Hippocampal formation (tissue), 2 donors: ENCODE measurements at regions not wholly inside any gene's neighbourhood (a gene's known extent, or its start where the extent isn't known, plus 50 kb on each side); places are given as distances from the start of the nearest gene placed in this dataset.

Experiments
- DNase-seq, 2 donors: peaks; one replicate each; lab custom pipeline; 2025; lab: John Stamatoyannopoulos, UW

DNA sequence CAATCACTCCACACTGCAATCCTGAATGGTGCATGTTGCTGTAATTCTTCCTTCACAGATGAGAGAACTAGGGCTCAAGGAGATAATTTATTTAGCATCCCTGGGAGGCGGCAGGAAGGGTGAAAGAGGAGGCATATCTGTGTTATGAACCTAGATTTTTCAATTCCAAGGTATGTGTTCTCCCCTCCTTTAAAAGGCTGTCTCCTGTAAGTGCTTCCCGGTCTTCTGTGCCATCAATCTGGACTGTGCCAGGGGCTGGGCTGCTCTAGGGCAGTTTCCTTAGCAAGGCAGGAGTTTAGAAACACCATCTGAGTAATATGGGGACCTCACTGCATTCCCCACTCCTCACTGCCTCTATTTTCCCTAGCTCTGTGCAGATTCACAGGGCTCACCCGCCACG, 185.0 kb downstream of the RFC3 start:
- no peak for DNase-seq

DNA sequence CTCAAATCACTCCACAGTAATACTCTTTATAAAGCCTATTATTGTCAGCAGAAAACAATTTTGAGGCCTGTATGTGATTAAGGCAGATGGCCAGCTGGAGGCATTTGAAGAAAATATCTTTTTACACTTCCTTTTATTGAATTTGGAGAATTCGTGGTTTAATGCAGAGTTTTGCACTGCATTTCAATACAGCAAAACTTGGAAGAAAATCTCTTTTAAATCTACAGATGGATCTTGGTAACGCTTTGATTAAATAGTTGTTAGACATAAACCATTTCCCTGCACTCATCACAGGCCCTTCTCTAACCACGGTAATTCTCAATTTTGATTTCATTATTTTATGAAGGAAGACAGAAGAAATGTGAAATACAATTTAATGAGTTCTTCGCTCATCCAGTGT, 185.7 kb downstream of the RFC3 start:
- DNase-seq = no peak

DNA sequence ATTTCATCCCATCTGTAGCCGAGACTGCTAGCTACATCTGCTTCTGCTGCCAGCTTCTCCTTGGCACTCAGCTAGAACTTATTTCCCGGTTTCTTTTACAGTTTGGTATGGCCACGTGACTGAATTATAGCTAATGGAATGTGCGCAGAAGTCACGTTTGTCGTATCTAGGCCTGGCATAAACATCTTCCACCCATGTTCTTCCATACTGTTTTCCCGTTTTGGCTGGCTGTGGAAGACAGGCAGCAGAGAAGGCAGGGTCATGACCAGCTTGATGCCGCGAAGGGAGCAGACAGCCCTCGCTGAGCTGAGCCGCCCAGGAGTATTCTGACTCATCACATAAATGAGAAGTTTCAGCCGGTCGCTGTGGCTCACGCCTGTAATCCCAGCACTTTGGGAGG, 186.7 kb downstream of the RFC3 start:
- no peak for DNase-seq

DNA sequence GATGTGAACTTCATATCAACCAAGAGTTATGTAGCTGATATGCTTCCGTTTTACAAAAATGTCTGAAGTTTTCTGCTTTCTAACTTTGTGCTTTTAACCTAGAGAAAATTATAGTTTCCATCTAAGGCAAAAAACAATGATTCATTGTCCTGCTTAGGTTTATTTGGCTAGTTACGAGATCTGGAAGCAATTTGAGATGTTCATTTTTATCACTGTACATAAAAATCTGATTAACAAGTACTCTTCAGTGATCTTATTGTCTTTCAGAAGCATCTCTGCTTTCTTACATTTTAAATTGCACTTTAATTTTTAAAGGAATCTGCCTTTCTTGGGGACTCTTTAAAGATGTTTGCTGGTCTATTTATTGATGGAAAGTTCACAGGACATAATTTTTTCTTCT, 188.1 kb downstream of the RFC3 start:
- no peak for DNase-seq

DNA sequence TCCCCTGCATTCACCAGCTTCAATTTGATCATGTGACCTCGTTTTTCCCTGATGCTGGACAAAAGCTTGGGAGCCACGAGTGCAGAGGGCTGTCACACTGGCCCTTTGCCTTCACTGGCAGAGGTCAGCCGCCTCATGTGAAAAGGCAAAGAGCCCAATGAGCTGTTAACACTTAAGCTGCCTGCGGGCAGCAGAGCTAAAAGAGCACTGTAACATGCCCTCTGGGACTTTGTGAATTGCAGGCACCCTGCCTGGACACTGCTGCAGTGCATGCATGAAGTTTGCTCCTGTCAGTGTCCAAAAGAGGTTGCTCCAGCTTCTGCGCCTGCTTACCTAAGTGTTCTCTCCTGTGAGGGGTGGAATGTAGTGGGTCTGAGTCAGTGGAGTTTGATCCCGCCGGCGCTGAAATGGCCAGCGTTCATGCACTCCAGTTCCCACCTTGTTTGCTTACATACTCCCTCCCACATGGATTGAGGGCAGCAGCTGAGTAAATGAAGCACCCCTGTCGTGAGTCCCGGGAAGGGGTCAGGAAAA, 193.7 kb downstream of the RFC3 start:
- no peak for DNase-seq

DNA sequence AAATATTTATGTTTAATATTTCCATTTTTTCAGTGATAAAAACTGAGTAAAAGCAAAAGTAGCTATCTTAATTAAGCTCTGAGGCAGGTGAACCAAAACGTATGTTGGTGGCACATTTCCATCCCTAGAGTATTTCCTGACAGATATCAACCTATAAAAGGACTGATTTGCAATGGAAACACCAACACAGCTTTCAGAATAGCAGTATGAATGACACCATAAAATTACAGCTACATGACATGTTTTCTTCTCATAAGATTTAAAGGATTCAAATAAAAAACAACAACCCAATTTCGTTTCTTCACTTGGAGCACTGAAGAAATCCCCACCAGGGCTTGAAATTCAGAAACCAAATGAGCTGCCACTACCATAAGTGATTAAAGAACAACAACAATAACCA, 194.4 kb downstream of the RFC3 start:
- no peak for DNase-seq

DNA sequence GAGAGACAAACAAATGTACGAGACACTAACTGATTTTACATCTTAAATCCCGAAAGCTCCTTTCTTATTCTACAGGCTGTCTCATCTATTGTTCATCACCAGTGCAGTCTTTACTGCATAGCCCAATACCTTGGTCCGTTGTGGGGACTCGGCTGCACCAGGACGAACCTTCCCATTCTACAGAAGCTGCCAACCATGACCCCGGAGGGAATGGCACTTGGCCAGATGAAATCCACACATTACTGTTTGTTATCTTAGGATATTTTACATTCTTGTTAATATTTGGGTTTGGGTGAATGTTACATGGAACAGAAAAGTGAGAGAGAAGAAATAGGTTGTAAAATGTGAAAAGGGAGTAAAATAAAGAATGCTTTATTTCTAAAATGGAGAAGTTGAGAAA, 195.1 kb downstream of the RFC3 start:
- no peak for DNase-seq

DNA sequence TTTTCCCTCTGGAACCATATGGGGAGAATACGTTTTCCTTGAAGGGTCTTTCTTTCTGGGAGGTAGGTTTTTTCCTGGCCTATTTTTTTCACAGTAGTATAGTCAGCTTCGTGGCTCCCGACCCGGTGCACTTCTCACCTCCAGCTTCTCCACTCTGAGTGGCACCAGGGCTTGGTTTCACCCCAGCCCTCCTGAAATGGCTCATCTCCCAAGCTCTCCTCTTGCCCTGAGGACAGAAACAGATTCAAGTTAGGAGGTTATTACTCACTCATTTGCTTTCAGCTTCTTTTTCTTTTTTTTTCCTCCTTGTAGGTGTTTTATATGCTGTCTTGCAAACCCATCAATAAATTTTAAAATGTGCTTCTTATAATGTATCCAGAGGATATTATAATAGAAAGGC, 199.3 kb downstream of the RFC3 start:
- no peak for DNase-seq

DNA sequence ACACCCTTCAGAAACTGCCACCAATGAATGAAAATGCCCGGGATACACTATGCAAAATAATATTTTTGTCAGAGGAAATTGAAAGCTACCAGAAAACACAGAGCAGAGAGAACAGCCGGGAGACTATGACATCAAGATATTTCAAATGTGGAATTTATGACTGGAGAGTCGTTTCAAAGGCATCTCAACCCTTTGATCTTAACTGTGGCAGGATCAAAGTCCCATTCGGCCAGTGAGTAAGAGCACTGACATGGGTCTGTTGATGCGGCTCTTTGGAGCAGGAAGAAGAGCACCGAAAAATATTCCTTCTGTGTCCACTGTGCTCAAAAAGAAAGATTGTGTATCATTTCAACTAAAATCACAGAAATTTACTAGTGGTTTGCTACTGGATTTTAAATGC, 201.9 kb downstream of the RFC3 start:
- DNase-seq = no peak

DNA sequence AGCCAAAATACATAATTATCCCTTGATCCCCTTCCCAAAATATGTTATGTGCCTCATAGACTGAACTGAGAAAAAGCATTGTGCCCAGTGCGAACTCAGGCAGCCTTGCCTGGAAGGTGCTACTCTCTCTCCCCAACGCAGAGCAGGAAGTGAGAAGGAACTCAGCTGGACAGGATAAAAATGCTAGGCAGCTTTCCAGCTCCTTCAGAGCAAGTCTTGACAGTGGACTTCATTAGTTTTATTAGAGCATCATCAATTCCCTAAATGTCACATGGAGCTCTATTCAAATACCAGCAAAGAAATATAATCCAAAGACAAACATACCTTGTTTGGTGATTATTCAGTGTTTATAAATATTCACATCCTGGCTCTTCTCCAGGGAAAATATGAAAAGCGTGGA, 202.4 kb downstream of the RFC3 start:
- no peak for DNase-seq

DNA sequence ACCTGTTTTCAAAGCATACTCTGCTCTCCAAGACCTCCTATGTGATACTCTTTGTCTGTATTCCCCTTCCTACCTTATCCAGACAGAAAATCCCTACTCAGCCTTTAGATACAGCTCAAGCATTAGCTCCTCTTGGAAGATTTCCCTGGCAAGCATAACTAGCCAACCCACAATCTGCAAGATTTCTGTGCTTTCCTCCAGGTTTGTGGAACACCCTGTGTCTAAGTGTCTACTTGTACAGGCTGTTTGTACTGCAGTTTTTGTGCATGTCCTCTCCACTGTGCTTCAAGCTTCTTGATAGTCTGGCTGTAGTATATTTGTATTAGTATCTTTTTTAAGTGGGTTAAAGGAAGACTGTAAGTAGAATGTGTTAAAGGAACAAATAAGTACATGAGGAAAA, 203.7 kb downstream of the RFC3 start:
- no peak for DNase-seq

DNA sequence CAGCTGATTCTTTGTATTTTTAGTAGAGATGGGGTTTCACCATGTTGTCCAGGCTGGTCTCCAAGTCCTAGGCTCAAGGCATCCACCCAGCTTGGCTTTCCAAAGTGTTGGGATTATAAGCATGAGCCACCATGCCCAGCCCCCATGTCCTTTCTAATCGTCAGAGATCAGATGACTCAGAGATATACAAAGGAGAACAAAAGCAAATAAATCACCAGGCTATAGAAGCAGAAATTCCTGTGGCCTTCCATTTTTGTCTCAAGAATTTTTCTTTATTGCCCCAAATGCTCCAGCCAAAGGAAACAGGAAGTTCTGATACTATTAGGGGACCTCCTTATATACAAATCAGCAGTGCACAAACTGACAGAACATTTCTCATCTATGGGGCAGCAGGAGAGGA, 207.8 kb downstream of the RFC3 start:
- DNase-seq = no peak

DNA sequence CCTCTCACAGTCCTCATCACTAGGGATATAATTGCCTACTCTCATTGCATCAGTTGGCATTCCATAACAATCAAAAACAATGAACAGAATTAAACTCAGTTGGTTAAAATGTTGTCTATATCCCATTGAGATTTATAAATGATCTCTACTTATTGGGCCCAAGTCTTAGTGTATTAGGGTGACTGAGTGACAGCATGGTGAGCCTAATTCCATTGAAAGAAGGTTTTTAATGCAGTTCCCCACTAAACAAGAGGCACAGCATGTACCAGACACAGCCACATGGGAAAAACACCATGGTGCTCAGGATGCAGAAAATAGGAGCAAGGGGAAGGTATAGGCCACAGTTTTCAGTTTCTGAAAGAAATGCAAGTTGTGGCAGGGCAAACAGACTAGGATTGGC, 208.4 kb downstream of the RFC3 start:
- no peak for DNase-seq

DNA sequence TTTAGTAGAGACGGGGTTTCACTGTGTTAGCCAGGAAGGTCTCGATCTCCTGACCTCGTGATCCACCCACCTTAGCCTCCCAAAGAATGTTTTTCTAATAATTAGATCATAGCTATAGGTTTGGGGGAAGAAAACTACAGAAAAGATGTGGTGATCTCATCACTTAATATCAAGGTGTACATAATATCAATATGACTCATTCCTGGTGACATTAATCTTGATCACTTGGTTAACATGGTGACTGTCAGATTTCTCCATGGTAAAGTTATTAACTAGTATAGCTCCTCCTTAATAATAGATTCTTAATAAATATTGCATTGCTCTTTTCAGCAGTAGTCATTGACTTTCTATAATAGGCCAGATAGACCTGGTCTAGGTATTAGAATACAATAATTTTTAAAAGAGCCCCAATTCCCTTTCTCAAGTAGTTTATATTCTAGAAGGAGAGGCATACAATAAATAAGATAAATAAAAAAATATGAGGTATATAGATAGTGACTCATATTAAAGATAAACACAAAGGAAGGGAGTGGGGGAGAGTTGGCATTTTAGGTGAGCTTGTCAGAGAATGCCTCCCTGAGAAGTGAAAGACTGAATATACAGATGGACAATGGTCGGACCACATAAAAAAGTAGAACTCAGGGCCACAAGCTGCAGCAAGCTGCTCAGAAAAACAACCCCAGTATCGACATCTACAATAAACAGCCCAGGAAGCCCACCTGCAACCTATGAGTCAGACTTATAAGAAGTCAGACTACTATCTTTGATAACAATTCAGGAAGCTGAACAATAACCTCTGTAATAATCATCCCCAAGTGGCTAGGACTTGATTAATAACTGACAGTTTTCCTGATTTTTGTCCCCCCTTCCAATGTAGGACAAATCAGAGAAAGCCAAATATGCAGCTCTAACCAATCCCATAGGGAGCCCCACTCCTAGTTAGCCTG, 210.8 kb downstream of the RFC3 start:
- DNase-seq = no peak

DNA sequence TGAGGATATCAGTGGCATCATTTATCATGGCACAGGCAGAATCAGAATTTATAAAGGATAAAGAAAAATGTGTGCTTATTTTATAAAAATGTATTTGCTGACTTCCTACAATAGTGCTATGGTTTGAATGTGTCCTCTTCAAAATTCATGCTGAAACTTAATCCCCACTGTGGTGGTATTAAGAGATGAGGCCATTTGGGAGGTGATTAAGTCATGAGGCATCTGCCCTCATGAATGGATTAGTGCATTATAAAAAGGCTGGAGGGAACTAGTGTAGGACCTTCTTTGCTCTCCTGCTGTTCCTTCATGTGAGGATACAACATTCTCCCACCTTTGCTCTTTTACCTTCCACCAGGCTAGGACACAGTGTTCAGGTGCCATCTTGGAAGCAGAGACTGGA, 212.8 kb downstream of the RFC3 start:
- no peak for DNase-seq

DNA sequence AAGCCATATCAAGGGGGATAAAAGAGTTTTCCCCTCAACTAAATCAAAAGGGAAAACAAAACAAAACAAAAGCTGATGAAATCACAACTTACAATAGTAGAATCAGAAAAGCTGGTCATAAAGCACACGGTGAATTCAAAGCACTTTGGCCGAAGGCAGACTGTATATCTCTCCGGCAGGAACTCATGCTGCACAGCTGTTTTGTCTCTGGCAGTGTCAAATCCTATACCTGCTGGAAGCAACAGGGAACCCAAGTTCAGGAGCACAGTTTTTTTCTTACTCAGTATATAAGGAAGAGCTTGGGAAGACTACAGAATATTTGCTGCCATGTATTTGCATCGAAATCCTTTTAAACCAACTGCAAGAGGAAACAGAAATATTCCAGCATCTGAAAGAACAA, 213.7 kb downstream of the RFC3 start:
- no peak for DNase-seq

DNA sequence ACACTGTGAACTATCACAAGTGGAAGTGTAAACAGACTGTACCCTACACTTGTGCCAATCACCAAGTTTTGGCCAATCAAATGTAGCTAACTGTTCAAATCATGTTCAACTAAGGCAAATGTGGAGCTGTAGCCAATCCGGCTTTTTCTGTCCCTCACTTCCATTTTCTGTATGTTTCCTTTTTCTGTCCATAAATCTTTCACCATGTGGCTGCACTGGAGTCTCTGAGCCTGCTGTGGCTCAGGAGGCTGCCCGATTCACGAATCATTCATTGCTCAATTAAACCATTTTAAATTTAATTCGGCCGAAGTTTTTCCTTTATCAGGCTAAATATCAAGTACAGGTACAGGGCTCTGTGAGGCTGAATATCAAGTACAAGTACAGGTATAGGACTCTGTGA, 216.5 kb downstream of the RFC3 start:
- no peak for DNase-seq

DNA sequence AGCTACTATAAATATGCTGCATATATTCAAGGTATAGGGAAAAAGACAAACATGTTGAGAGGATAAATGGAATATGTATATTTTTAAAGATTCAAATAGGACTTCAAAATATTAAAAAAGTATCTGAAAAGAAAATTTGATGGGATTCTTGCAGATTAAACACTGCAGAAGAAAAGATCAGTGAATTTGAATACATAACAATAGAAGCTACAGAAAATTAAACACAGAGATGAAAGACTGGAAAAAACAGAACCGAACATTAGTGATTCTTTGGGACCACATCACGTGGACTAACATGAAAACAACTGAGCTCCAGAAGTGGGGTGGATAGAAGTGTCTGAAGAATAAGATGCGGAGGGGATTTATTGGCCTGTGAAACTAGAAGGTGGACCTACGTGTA, 217.2 kb downstream of the RFC3 start:
- DNase-seq = no peak

DNA sequence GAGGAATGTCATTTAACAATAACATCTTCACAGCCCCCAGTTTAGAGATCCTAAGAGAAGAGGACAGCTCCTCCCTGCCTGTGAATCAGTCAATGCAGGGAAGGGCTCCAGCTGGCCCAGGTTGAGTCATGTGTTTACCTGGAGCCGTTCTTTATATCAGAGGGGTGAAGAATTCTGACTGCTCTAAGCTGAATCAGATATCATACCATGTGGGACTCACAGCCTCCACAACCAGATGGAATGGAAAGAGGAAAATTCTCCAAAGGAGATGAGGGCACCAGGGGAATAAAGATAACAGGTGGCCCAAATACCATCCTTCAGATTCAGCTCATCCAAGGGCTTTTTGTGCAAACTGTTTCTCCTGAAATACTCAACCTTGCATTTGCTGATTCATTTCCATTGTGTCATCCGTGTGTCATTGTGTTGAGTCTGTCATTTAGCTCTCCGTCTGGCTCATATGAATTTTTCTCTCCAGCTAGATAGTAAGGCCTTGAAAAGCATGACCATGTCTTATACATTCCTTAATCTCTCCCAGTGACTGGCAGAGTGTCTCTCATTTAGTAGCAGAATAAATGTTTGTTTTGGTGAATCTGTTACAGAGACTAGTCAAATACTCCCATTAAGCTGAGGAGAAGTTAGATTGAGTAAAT, 217.9 kb downstream of the RFC3 start:
- no peak for DNase-seq

DNA sequence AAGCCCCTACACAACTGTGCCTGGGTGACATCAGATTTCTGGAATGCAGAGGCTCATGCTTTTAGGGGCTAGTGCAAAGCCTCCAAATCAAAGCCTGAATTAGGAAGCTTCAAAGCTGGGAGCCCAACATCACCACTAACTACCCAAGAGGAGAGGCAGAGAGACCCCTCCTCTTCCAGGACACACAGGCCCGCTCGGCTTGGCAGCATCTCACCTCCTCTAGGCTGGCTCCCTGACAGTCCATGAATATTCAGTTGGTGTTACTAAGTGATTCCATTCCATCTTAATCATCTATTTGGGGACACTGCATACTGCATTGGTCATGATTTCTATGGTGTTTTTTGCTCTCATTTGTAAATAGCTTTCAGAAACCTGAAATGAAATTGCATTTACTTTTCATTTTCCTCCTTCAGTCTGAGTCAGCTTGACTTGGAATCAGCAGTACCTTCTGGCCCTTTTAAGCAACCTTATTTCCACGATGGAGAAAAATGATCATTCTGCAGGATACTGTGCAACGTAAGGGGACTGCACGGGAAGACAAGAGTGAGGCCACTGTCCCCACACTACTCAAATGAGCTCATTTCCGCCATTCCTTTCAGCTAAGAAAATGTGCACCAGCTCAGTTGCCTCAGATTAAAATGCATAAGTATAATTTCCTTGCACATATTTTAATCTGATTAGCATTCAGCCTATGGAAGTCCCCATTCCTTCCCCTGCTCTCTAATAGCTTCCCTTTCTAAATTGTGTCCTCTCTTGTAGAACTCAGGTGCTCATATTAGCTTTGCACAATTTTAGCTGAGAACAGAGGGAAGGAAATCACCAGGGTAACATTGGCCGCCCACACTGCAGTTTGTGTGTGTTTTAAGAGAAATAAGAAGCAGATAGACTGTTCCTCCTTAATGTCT, 219.9 kb downstream of the RFC3 start:
- DNase-seq = peak in 1 of 2 donors; percentile 15

DNA sequence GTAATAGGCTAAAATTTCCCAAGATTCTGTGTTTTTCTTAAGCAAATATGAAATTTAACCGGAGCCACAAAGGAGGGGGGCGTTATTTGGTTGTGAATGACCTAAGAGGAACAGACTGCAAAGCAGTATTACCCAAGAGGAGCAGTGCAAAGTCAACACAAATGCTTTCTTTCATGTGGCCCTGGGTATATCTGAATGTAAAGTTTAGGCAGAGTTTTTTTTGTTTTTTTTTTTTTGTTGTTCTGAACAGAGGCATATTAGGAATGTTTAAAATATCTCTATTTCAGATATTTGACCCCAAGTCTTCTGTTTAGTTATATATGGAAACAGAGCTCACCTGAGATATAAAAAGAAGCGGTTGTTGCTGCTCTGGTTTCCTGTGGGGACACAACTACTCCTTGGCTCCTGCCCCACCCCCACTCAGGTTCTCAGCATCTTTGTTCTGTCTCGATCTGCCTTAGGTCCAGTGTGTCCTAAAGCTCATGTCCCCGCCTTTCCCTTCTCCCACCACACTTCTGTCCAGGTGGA, 220.7 kb downstream of the RFC3 start:
- no peak for DNase-seq

DNA sequence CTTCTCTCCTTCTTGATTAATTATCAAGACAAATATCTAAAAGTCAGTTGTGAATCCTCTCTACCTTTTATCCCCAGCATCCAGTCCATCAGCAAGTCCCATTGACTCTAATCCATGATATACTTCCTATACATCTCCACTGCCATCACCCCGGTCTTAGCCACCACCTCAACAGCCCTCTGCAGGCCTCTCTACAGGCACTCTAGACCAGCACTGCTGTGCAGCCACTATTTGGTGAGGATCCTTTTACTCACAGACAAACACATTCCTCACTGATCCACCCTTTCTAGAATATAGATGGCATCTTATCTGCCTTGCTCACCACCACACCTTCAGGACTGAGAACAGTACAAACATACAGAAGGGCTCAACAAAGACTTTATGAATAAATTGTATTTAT, 221.7 kb downstream of the RFC3 start:
- no peak for DNase-seq
